Putamen (tissue), 1 donor: ENCODE measurements at regions not wholly inside any gene's neighbourhood (a gene's known extent, or its start where the extent isn't known, plus 50 kb on each side); places are given as distances from the start of the nearest gene placed in this dataset.
"Not testable (repeated sequence)": the region's sequence is repeated elsewhere in the genome, so short reads cannot be mapped to it uniquely, and the experiment has no call there.

Source experiments
- DNase-seq: peaks from one replicate; pipeline ENCODE4 v3.0.0-alpha.2; 2016; ENCODE audit warnings: low spot score

DNA sequence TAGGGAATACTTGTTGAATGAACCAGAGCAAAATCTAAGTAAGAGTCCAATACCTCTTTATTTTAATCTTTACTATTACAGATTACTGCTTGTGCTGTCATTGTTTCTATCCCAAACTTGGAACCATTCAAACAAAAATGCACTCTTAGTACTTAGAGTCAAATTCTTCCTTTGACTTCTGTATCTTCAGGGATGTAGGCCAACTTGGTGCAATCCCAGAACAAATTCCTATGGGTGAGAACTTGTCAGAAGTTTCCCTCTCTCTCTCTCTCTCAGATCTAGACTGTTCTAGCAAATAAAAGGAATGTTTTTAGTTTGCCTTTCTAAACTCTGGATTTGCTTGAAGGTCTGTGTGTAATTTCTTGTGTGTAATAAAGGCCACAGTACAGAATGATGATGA lies 329.0 kb upstream of the TMTC4 start:
- no peak for DNase-seq

DNA sequence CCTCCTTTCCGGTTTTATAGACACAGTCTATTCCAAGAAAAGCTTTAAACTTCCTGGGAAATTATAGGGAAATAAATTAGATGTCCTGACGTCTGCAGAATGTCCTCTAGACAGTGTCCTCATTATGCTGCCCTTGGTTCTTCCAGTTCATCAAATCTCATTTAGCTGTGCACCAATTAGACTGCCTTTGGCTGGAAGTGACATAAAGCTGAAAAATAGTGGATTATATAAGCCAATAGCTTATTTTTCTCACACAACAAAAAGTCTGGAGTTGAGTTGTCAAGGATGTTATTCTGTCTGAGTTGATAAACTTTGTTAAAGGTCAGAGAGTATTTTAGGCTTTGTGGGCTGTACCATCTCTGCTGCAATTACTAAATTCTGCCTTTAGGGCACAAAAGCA lies 314.8 kb upstream of the TMTC4 start:
- DNase-seq: no peak

DNA sequence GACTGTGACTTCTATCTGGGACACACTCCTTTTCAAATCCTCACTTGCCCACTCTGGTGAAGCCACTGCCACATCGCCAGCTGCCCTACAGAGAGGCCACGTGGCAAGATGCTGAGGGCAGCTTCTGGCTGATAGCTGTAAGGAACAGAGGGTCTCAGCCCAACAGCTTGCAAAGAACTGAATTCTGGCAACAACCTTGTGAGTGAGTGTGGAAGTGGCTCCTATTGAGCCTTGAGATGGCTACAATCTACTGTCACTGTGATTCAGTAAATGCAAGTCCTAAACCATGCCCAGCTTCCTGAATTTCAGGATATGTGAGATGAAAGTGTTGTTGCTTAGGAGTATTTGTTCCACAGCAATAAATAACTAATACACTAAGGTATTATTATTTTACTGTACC lies 314.3 kb upstream of the TMTC4 start:
- DNase-seq: no peak

DNA sequence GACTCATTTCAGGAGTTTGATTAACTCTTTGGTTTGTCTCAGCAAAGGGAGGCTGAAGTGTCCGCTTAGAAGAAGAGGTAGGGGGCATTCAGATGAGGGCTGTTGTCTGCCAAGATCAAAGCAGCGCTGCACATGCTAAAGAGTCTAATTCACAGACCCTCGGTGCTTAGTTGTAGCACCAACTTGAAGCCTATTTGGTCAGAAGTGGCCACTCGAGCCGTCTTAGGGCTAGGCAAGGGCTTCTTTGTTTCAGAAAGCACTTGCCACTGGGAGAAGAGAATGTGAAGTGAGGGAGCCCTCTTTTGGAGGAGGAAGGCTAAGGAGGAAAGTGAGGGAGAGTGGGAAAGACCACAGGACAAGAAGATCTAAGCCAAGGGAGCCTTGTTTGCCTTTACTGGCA lies 313.4 kb upstream of the TMTC4 start:
- peak; percentile 50 for DNase-seq

DNA sequence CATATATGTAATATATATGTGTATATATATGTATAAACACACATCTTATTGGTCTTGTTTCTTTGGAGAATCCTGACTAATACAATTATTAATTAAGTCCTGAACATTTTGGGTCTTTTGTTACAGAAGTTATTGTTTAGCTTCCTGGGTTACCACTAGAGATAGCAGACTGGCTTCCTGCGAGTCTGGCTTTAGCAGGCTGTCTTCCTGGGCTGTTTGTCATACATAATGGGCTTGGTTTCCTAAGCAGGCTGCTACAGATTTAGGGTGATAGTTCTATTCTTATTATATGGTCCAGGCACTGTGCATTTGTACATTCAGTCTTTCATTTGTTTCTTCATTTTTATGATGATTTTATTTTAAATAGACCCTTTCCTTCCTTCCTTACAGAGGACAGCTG lies 312.0 kb upstream of the TMTC4 start:
- DNase-seq: no peak

DNA sequence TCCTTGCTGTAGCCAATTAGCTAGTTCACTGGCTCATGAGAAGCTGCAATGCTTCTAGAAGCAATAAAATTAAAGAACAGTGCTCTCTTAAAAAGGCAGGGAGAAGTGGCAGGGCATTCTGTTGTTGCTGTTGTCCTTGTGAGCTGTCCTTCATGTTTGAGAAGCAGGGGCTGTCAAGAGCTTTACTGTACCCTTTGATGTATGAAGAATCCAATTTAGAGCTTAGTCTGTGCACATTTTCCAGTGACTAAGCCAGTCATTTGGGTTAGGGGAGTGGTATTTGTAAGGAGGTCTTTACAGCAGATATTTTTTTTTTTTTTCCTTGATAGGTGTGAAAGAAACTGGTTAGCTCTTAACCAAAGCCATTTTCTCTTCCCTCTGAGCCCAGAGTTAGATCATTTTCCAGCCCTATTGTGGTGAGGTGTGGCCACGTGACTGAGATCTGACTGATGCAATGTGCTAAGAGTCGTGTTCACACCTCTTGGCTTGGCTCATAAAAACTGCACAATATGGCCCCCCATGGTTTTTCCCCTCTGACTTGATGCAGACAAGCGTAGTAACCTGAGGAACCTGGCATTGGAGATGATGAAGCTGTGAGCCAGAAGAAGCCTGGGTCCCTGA lies 309.6 kb upstream of the TMTC4 start:
- DNase-seq: no peak

DNA sequence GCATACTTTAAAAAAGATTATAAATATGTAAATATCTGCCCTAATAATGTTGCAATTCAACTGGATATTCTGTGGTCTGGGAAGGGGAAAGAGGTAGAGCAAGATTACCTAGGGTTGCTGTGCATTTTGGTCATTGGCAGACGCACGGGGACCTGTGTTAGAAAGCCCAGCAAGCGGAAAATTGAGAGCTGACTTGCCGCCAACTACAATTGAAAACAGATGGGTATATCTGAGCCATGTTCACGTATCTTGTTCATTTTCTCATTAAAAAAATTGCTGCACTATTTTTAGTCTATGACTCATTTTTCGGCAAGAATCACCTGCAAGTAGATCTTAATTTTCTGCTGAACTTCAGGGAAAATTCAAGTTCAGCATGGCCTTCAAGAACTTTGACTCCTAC lies 308.5 kb upstream of the TMTC4 start:
- peak; percentile 7 for DNase-seq

DNA sequence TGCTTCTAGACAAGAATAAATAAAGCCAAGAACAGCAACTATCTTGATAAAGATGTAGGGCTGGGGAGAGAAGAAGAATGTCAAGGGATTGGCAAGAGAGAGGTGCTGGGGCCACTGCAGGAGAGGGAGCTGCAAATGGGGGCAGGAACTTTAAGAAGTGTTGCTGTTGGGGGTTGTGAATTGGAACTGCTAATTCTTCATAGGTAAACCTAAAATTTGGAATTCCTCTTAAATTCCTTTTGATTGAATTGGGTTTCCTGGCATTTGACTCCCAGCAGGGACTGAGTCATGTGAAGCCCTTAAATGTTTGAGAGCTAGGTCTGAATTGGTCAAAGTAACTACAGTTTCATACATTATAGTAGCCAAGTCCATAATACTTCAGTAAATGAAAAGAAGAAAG lies 305.6 kb upstream of the TMTC4 start:
- no peak for DNase-seq

DNA sequence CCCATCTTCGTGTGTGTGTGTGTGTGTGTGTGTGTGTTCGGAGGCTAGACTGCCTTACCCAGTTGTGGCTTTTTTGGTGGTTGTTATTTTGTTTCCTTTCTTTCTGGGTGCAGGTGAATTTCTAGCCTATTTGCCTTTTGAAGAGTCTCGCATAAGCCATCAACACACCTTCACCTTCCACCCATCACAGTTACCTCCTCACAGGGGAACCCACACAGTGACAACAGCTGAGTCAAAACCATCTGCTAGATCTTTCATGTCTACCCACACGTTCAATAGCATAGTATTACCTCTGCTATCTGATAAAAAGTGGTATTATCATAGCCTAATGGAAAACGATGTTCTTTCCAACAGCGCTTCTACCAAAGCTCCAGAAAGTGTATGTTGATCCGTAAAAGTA lies 303.2 kb upstream of the TMTC4 start:
- DNase-seq: peak; percentile 34

DNA sequence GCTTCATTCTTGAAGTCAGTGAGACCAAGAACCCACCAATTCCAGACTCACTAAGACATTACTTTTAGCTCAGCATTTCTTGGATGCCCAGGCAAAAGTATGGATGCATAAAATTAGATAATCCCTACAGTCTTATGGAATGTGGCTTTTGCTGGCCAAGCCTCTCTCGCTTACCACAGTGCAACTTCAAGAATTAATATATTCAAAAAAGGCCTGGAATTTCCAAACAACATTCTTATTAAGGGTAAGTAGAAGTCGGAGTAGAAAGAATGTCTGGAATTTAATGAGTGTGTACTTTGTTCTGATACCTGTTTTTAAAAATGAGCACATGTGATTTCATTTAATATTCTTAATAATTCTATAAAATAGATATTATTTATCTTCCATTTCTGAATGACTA lies 302.4 kb upstream of the TMTC4 start:
- DNase-seq: no peak

DNA sequence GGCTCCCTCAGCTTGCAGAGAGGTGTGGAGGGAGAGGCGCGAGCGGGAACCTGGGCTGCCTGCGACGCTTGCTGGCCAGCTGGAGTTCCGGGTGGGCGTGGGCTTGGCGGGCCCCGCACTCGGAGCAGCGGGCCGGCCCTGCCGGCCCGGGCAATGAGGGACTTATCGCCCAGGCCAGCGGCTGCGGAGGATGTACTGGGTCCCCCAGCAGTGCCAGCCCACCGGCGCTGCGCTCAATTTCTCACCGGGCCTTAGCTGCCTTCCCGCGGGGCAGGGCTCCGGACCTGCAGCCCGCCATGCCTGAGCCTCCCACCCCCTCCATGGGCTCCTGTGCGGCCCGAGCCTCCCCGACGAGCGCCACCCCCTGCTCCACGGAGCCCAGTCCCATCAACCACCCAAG lies 301.1 kb upstream of the TMTC4 start:
- not testable (repeated sequence) for DNase-seq

DNA sequence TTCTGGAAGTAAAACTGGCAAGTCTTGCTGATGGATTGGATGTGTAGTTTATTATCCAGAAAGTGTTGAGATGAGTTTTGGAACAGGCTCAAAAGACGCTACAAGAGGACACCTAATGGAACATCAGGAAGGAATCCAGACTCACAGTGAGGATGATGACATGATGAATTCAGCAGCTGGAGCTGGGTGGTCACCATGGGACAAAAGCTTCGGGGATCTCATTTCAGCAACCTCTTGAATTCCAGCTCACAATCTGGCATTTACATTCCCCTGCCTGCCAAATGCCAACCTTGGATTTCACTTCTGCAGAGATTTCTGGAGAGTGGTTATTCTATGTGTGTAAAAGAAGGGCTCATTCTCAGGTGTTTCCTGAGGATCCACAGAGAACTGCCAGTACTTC lies 288.0 kb upstream of the TMTC4 start:
- DNase-seq: no peak

DNA sequence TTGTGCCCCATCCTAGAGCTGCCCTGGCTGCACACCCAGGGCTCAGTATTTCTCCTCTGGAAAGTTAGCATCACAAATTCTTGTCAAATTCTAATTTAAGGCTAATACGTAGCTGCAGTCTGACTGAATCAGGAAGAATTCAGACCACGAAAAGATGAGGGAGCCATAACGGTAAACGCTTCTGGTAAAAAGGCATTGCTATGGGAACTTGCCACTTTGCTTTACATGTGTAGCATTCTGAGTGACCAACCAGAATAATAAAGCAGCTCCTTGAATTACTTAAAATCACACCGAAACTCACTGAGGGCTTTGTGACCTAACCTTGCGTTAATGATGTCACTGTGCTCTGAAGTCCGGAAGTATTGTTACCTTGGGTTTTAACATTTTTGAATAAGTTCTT lies 286.6 kb upstream of the TMTC4 start:
- no peak for DNase-seq

DNA sequence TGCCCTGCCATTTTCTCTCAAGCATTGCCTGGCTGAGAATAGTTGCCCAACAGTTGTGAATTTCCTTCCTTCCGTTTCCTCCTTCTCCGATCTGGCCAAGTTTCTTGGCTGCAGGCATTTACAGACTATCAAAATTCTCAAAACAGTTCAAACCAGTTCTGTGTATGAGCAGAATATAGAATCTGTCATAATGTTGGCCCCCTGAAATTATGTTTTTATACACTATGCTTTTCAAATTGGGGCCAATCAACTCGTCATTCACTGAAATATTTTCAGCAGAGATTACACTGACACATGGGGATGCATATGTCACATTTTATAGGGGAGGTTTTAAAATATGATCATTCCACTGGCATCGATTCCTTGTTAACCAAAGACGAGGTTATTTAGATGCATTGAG lies 284.2 kb upstream of the TMTC4 start:
- DNase-seq: no peak

DNA sequence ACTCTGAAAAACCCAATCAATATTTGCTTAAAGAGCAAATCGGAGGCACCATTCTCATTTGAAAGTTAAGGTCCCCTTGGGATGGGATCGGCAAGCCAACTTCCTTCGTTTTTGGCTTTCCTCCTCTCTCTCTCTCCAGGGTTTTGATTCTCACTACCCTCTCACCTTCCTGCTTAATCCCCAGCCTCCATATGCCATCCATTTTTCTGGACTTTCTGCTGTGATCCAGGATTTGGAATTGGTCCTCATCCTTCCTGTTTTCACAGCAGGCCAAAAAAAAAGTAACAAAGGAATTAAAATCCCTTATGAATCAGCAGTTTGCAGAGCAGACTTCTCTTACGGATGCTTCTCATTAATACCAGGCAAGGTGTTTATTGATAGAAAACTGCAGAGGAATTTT lies 283.1 kb upstream of the TMTC4 start:
- DNase-seq: no peak

DNA sequence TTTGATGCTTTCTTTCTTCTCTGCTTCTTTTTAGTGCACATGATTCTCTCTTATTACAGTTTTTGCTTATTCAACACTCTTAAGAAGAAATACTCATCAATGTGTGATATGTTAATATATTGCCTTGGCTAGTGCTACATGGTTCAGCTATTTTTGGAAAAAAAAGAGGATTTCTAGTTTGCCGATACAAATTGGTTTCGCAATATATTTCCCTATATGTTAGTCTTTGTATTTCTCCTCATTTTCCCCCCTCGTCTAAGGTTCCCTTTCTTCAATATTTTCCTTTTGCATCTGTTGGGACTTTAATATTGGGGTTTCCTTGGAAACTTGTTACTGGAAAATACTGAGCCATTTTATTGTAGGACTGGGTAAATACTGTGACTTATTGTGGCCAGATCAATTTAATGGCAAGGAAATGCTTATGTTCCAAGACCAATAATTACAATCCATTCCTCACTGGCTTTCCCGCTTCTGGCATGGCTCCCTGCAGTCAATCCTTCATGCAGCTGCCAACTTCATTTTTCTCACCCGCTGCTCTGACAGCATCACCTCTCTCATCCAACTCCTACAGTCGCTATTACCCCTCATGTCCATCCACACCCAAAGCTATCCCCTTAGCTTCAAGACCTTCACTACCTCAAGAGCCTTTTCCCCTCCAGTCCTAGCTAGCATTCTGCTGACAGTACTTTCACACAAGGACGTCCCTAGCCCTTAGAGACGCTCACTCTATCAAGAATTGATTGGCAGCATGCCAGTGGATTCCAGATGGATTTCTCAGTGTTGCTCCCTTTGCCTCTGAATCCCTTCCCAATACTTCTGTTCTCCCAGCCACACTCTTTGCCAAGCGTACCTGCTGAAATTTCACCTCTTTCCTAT lies 280.1 kb upstream of the TMTC4 start:
- no peak for DNase-seq

DNA sequence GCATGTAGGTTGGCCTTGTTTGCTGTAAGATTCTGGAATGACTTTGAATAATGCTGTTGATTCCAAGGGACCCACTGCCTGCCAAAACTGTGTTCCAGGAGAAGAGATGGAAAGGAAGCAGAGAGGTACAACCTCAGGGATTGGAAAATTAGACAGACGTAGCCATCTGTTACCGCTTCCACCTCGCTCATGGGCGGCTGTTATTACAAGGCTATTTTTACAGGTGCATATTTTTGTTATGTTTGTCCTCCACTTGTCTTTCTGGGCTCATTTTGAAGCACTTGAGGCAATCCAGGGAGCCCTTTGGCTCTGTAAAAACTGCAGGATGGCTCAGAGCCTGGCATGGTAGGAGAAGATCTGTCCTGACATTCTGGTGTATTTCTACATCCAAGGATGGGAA lies 276.4 kb upstream of the TMTC4 start:
- DNase-seq: no peak

DNA sequence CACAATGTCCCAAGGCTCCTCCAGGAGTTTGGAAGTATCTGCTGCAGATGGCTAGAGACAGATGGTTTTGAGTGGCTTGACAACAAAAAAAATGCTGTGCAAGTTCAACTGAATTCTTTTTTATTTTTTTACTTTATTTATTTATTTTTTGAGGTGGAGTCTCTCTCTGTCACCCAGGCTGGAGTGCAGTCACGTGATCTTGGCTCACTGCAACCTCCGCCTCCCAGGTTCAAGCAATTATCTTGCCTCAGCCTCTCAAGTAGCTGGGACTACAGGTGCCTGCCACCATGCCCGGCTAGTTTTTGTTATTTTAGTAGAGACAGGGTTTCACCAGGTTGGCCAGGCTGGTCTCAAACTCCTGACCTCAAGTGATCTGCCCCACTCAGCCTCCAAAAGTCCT lies 274.3 kb upstream of the TMTC4 start:
- not testable (repeated sequence) for DNase-seq

DNA sequence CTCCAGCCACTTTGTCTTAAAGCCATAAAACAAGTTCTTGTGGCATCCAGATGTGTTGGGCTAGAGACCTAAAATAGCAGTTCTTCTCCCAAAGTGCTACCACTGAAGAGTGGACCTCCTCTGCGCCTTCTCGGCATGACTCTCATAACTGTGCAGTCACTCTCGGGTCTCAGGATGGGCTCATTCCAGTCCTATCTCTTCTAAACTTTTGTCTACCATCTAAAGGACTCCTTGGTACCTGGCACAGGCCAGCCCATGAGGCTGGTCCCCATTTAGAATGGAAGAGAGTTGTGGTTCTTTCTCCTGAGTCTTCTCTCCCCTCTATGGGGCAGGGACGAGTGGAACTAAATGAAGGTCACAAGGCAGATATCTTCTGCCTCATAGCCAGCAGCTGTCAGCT lies 272.0 kb upstream of the TMTC4 start:
- no peak for DNase-seq

DNA sequence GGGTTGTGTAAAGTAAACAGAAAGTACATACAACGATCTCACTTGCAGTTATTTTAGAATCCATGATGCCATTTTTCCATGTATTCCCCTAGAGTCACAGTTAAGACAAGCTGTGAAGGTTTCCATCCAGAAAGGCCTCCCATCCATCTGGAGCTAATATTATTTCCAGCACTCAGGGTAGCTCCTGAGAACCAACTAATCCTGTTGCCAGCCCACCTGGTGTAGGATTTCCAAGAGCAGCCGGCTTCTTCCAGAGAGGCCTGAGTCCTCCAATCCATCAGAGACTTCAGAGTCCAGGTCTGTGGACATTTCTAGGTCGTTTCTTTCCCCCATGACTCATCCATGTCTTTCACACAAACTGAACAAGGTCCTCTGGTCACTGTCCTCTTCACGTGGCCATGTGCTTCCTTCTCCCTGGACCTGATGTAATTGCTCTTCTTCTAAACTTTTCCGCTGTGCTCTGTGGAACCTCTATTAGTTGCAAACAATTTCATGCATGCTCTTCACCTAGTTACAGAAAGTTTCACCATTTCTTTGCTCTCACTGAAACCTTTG lies 270.3 kb upstream of the TMTC4 start:
- DNase-seq: no peak

DNA sequence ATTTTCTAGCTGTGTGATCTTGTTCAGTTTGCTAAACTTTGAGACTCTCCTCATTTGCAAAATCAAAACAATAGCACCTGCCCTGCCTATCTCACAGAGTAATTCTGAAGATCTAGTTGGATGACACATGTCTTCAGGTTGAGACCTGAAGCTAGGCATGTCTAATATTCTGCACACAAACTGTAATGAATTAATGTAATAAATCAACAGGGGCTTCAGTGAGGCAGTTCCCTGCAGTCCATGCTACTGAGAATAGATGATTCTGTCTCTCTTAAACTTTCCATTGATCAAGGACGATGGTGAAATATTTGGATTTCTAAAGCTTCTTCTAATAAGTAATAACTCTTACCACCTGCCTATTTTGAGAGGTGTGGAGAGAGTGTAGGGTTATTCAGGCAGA lies 268.1 kb upstream of the TMTC4 start:
- DNase-seq: no peak

DNA sequence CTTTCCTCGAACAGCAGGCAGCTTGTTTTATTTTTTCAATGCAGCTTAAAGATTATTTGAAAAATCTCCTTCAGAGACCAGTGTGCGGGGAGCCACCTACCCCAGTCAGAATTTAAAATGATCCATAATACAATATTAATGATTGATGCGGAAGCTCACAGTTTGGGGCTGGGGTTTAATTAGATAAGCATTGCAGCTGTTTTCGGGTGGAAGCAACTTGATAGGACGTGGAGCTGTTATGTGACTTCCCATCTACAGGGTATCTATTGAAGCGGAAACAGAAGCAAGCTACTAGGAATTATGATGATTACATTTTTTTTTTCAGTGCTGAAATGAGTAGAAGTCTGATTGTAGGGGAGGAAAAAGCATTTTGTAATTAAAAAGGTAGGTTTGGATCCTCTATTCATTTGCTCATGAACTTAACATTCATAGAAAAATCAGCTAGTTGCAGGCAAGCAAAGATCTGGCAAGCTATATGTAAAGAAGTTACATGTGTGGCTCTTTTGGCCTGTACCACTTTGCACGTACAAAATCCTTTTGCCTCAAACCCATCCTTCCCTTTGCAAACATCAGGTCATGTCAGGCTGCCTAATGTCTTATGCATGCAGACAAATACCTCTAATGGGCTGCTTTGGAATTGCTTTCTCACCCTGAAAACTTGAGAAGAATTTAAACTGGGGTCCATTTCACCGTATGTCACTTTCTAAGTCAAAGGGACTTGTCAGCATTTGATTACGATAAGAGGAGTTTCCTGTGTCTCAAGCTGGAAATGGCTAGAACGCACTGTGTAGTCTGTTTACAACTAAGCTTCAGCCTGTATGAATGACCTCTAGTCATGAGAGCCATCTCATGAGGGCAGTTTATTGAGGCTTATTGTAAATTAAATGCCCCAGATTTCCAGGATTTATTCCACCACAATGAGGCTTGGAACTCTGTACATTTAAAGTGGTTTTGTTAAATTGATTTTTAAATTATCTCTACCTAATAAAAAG lies 267.1 kb upstream of the TMTC4 start:
- DNase-seq: no peak
